GM21360 (cell line): ENCODE measurements at regions not wholly inside any gene's neighbourhood (a gene's known extent, or its start where the extent isn't known, plus 50 kb on each side); places are given as distances from the start of the nearest gene placed in this dataset.

Source experiments
- ATAC-seq: cut with Tn5 transposase; IDR thresholded peaks from one replicate; pipeline ENCODE4 v1.9.1; 2021; ENCODE audit warnings: mild to moderate bottlenecking, moderate library complexity; ENCODE audit not compliant: unreplicated experiment

GRCh38 chr2:60603533-60604190 lies 50.2 kb upstream of the BCL11A start:
- ATAC-seq: no peak

- no peak for ATAC-seq
These were observed 51.1 kb upstream of the BCL11A start for GRCh38 chr2:60604486-60605064.

GRCh38 chr2:60605866-60606265 lies 52.4 kb upstream of the BCL11A start:
- ATAC-seq: no peak

- no peak for ATAC-seq
These were observed 55.2 kb upstream of the BCL11A start for GRCh38 chr2:60608679-60609078.

- no peak for ATAC-seq
These were observed 58.6 kb upstream of the BCL11A start for GRCh38 chr2:60612033-60612432.

GRCh38 chr2:60614319-60614718 lies 60.9 kb upstream of the BCL11A start:
- ATAC-seq: no peak

- no peak for ATAC-seq
These were observed 68.4 kb upstream of the BCL11A start for GRCh38 chr2:60621688-60622429.

- ATAC-seq: no peak
These were observed 69.6 kb upstream of the BCL11A start for GRCh38 chr2:60623040-60623439.

GRCh38 chr2:60627412-60627811 lies 74.0 kb upstream of the BCL11A start:
- no peak for ATAC-seq

- ATAC-seq: no peak
These were observed 74.6 kb upstream of the BCL11A start for GRCh38 chr2:60628026-60628425.

- no peak for ATAC-seq
These were observed 75.3 kb upstream of the BCL11A start for GRCh38 chr2:60628615-60629304.

- ATAC-seq: no peak
These were observed 75.8 kb upstream of the BCL11A start for GRCh38 chr2:60629305-60629662.

GRCh38 chr2:60629801-60630385 lies 76.4 kb upstream of the BCL11A start:
- no peak for ATAC-seq

- no peak for ATAC-seq
These were observed 80.2 kb upstream of the BCL11A start for GRCh38 chr2:60633615-60634014.

- ATAC-seq: no peak
These were observed 81.0 kb upstream of the BCL11A start for GRCh38 chr2:60634438-60634837.

GRCh38 chr2:60641811-60642788 lies 88.6 kb upstream of the BCL11A start:
- no peak for ATAC-seq

- no peak for ATAC-seq
These were observed 90.3 kb upstream of the BCL11A start for GRCh38 chr2:60643747-60644146.

GRCh38 chr2:60644951-60645350 lies 91.5 kb upstream of the BCL11A start:
- ATAC-seq: no peak

GRCh38 chr2:60648191-60648590 lies 94.7 kb upstream of the BCL11A start:
- no peak for ATAC-seq

- ATAC-seq: no peak
These were observed 96.3 kb upstream of the BCL11A start for GRCh38 chr2:60649721-60650120.
